DMS53 treated with DMSO at 0.1 percent for 48 hours (cell line): ENCODE measurements at regions not wholly inside any gene's neighbourhood (a gene's known extent, or its start where the extent isn't known, plus 50 kb on each side); places are given as distances from the start of the nearest gene placed in this dataset.

Source experiments
- DNase-seq: peaks from one replicate; lab custom pipeline; 2025; ENCODE audit not compliant: unreplicated experiment; lab: John Stamatoyannopoulos, UW

GRCh38 chr2:139850254-139850890, 1070.2 kb upstream of the NXPH2 start:
- DNase-seq: no peak

DNA sequence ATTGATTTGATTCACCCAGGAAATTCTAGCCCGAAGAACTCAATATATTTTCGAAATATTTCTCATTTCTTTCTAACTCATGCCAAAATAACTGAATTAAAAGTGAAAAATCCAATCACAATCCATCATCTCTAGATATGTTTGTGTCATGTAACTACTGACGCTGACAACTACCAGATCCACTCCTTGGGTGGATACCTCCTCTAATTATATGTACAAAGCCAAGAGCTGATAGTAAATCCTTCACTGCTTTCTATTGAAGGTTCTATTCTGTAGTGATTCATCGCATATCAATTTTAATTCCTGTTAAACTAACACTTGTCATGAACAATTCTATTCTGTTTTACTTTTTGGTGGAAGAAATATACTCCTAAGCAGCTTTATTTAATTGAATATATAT, 1056.6 kb upstream of the NXPH2 start:
- DNase-seq: no peak

DNA sequence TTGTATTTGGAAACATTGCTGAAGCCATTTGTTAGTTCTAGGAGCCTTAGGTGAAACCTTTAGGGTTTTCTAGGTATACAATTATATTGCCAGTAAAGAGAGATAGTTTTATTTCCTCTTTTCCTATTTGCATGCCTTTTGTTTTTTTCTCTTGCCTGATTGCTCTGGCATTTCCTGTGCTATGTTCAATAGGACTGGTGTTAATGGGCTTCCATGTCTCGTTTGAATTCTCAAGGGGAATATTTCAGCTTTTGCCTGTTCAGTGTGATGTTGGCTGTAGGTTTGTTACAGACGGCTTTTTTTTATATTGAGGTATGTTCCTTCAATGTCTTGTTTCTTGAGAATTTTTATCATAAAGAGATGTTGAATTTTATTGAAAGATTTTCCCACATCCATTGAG, 1054.9 kb upstream of the NXPH2 start:
- DNase-seq: no peak

GRCh38 chr2:139828011-139828410, 1047.8 kb upstream of the NXPH2 start:
- DNase-seq: no peak

GRCh38 chr2:139825726-139826125, 1045.5 kb upstream of the NXPH2 start:
- no peak for DNase-seq

- no peak for DNase-seq
Measured at GRCh38 chr2:139819273-139819796, 1039.1 kb upstream of the NXPH2 start.

DNA sequence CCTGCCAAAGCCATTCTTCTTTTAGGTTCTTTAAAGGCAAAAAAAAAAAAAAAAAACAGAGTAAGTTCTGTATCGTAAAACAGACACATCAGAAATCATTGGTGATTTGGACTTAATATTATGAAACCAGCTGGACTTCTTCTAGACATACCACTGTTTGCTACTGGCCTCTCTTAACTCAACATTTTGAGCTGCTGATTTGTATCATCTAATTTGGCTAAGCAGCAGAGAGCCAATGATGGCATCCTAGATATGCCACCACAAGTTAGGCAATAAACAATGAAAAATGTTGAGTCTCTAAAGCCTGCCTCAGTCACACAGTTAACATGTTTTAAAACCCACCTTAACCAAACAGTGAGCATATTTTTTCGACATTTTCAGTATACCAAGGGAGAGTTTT, 1034.3 kb upstream of the NXPH2 start:
- no peak for DNase-seq

DNA sequence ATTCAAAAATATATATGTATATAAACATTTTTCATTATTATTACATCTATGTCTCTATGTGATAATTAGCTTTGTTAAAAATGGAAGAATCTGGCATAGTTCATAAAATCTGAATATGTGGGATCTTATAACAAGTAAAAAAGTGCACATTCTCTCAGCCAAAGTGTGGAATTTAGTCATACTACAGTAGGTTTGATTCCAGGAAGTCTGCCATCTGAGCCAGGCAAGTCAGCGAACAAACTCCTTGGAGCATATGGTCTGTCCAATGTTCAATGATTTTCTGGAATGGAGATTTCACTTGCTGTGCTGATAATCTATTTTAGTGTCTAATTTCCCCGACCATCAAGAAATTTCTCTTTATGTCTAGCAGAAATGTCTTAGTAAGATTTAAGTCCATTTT, 1033.2 kb upstream of the NXPH2 start:
- DNase-seq: no peak

GRCh38 chr2:139805441-139805840, 1025.3 kb upstream of the NXPH2 start:
- DNase-seq: no peak

GRCh38 chr2:139798391-139798790, 1018.2 kb upstream of the NXPH2 start:
- DNase-seq: no peak

DNA sequence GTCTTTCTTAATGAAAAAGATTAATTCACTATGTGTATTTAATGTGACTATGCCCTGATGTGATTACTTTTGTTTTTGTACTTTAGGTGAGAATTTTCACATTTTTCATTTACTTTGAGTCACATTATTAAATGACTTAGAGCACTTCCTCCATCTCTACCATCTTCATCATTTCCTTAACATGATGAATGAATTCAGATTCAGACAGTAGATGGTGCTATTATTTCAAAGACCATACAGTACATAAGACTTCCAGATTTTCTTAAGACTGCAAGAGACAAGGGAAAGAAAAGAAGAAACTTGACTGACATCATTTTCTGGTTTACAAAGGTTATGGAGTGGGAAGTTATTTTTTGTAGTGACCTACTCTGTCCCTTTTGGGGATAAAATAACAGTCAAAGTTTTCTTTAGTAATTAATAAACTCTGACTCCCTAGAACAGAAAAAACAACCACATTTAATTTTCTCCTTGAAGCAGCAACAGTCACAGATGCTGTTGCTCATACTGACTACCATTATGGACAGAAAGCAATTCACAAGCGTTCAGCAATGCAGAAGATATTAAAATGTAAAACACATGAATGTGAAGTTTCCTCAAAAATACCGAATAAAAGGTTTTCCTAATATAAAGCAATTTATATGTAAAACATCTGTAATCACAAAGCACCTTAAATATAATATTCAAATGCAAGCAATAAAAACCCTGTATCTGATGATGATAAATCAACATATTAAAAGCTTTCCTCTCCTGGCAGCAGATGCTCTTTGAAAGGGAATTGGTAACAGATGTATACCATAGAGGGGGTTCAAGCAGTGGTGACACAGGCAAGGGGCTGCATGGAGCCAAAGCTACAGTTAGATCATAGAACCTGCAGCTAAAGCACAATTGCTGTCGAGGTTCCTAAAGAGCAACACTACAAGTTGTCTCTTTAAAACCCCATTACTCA, 1010.9 kb upstream of the NXPH2 start:
- no peak for DNase-seq

- DNase-seq: no peak
Measured at GRCh38 chr2:139790136-139790535, 1009.9 kb upstream of the NXPH2 start.

DNA sequence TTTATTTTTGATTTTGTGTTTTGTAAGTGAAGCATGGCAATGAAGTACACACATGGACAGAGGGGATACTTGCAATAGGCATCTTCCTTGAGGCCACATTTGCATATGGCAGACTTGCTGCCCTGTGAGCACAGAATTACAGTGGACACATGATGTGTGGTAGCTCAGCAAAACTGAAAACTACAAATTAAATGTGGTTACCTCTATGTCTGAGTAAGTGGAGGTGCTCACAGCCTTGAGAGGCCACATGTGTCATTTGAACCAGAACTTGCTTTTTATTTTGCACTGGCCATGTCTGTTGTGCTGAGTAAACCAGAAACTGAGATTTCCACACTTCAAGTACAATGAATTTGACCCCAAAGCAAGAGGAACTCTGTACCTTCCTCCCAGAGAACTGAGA, 998.5 kb upstream of the NXPH2 start:
- DNase-seq: no peak

- no peak for DNase-seq
Measured at GRCh38 chr2:139773720-139774277, 993.6 kb upstream of the NXPH2 start.

- DNase-seq: no peak
Measured at GRCh38 chr2:139769633-139770032, 989.4 kb upstream of the NXPH2 start.

- DNase-seq: no peak
Measured at GRCh38 chr2:139763705-139764104, 983.5 kb upstream of the NXPH2 start.

DNA sequence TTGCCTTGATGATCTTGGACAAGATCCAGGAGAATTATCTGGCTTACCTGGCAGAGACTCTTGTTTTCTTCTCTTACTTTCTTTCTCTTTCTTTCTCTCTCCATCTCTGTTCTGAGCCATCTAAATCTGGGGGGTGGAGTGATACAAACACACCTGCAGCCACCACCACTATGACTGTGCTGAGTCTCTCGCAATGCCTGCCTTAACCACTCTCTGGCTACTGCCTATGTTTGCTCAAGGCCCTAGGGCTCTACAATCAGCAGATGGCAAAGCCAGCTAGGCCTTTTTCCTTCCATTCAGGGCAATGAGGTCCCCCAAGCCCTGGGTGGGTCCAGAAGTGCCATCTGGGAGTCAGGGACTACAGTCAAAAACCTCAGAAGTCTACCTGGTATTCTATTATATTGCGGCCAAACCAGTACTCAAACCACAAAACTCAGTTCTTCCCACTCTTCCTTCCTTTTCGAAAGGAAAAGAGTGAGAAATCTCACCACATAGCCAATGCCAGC, 978.9 kb upstream of the NXPH2 start:
- no peak for DNase-seq

DNA sequence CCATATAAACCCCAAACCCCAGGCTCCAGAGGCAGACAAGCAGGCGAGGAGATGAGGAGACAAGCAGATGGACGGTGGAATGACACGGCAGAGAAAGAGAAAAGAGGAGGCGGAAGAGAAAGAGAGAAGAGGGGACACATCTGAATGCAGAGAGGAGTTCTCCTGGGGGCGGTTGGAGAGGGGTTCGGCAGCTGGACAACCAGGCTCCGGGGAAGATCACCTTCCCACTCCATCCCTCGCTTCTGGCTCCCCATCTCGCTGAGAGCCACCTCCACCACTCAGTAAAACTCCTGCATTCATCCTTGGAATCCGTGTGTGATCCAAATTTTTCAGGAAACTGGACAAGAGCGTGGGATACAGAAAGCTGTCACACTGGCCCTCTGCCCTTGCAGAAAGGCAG, 966.7 kb upstream of the NXPH2 start:
- no peak for DNase-seq

DNA sequence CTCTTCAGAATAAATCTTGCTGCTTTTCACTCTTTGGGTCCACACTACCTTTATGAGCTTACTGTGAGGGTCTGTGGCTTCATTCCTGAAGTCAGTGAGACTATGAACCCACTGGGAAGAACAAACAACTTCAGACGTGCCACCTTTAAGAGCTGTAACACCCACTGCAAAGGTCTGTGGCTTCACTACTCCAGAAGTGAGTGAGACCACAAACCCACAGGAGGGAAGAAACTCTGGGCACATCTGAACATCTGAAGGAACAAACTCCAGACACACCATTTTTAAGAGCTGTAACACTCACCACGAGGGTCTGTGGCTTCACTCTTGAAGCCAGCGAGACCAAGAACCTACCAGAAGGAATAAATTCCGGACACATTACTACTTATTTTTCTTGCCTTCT, 964.1 kb upstream of the NXPH2 start:
- DNase-seq: no peak

- DNase-seq: no peak
Measured at GRCh38 chr2:139742216-139743172, 962.3 kb upstream of the NXPH2 start.

DNA sequence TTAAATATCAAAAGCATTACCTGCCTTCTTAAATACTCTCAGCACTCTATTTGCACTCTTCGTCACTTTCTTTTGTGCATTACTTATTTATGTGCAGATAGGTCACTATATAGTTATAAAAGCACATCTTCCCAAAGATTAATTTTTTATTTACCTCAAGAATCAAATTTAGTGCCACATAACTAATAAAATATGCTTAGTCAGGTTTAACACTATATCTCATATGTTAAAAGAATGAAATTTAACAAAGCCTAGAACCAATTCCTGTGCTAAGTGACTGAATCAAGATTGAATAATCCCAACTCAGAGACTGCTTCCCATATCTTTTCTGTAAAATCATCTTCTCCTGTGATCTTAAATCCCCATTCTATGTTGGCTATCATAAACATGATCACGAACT, 957.5 kb upstream of the NXPH2 start:
- DNase-seq: no peak
